Endothelial cell of umbilical vein (primary cell): ENCODE measurements at regions not wholly inside any gene's neighbourhood (a gene's known extent, or its start where the extent isn't known, plus 50 kb on each side); places are given as distances from the start of the nearest gene placed in this dataset.

ENCODE experiments used
- BruUV-seq: library from RNA; stranded (reverse); fragments of 400-500 nt; replicated peaks from 2 replicates; lab custom pipeline; 2021; lab: Mats Ljungman, UMichigan
- CTCF ChIA-PET: fragments of 300-600, 350-600 bp; sonication (Branson Sonifier 250); formaldehyde crosslinking; loops from one replicate; lab custom pipeline; 2021; ENCODE audit warnings: antibody characterized with exemption, inconsistent platforms; lab: Charles Lee
- POLR2A ChIA-PET: fragments of 300-600, 350-600 bp; sonication (Branson Sonifier 250); formaldehyde crosslinking; loops from one replicate; lab custom pipeline; 2021; ENCODE audit warnings: antibody characterized with exemption, inconsistent platforms; lab: Charles Lee
- DNase-seq: peaks from one replicate; pipeline ENCODE4 v3.0.0-alpha.2; 2011; ENCODE audit warnings: low read depth, low spot score
- FAIRE-seq: peaks from 2 replicates; lab custom pipeline; 2011; peaks lifted over from hg19 to GRCh38; lab: Jason Lieb, UNC
- H2AFZ ChIP-seq: 2 replicates; pipeline ENCODE4 v1.6.0; 2012; ENCODE audit warnings: low read depth, low read length, control low read depth, inconsistent platforms
- H3K27ac ChIP-seq: 2 replicates; pipeline ENCODE4 v1.5.1; 2011; ENCODE audit warnings: low read depth, mild to moderate bottlenecking, control low read depth, low read length, moderate library complexity; ENCODE audit not compliant: insufficient read depth
- H3K27me3 ChIP-seq, 2 experiments: 2 replicates each; pipeline versions ENCODE4 v1.6.0 to v1.6.1; 2011; ENCODE audit warnings: low read length in 2 of 2, mixed read lengths in 1 of 2; ENCODE audit not compliant: control insufficient read depth in 2 of 2, insufficient read depth in 2 of 2
- H3K36me3 ChIP-seq, 2 experiments: 2 replicates in 1 of 2; 3 replicates in 1 of 2; pipeline ENCODE4 v1.5.1; 2011; ENCODE audit warnings: low read length in 2 of 2, mild to moderate bottlenecking in 1 of 2, moderate library complexity in 1 of 2; ENCODE audit not compliant: control insufficient read depth in 2 of 2, insufficient read depth in 2 of 2; ENCODE audit errors: extremely low read depth in 1 of 2
- H3K4me1 ChIP-seq: 3 replicates; pipeline ENCODE4 v1.5.1; 2011; ENCODE audit warnings: mild to moderate bottlenecking, low read length; ENCODE audit not compliant: control insufficient read depth, insufficient read depth; ENCODE audit errors: extremely low read depth
- H3K4me2 ChIP-seq: 2 replicates; pipeline ENCODE4 v1.6.1; 2011; ENCODE audit warnings: low read length, control low read depth, mixed read lengths; ENCODE audit not compliant: insufficient read depth
- H3K4me3 ChIP-seq, 3 experiments: fragments of 200-600 bp in 1 of 3; sonication (generic), shearing (Covaris generic) in 1 of 3; replicated peaks in 1 of 3; 2 replicates each; pipeline ENCODE4 v1.5.1; 2011 to 2016; ENCODE audit warnings: control low read depth in 3 of 3, low read length in 3 of 3, mild to moderate bottlenecking in 2 of 3, inconsistent platforms in 1 of 3, low read depth in 1 of 3, moderate library complexity in 1 of 3; ENCODE audit not compliant: insufficient read depth in 1 of 3
- H3K79me2 ChIP-seq: 2 replicates; pipeline ENCODE4 v1.6.0; 2012; ENCODE audit warnings: low read length, inconsistent platforms; ENCODE audit not compliant: control insufficient read depth, insufficient read depth
- H3K9ac ChIP-seq: replicated peaks from 2 replicates; pipeline ENCODE3; 2011; ENCODE audit warnings: low read length, control low read depth; ENCODE audit not compliant: insufficient read depth; ENCODE audit errors: extremely low read depth
- H3K9me1 ChIP-seq: replicated peaks from 3 replicates; pipeline ENCODE4 v1.6.0; 2011; ENCODE audit warnings: mild to moderate bottlenecking, low read length; ENCODE audit not compliant: control insufficient read depth, insufficient read depth; ENCODE audit errors: extremely low read depth
- H3K9me3 ChIP-seq: replicated peaks from 2 replicates; pipeline ENCODE4 v1.5.1; 2012; ENCODE audit warnings: low read length, inconsistent platforms; ENCODE audit not compliant: control insufficient read depth, insufficient read depth
- H4K20me1 ChIP-seq: replicated peaks from 2 replicates; pipeline ENCODE3; 2011; ENCODE audit warnings: mild to moderate bottlenecking, low read length; ENCODE audit not compliant: control insufficient read depth, insufficient read depth; ENCODE audit errors: extremely low read depth
- EZH2 ChIP-seq: IDR thresholded peaks from 2 replicates; pipeline ENCODE4 v1.6.1; 2012; ENCODE audit warnings: borderline replicate concordance, low read depth, mild to moderate bottlenecking, moderate library complexity, low read length, inconsistent platforms; ENCODE audit not compliant: severe bottlenecking
- FOS ChIP-seq: IDR thresholded peaks from 2 replicates; pipeline ENCODE4 v1.6.1; 2011; ENCODE audit warnings: mild to moderate bottlenecking, low read length, moderate library complexity, borderline replicate concordance; ENCODE audit not compliant: insufficient read depth
- GATA2 ChIP-seq: IDR thresholded peaks from 2 replicates; pipeline ENCODE4 v1.7.0; 2011; ENCODE audit warnings: low read depth, mild to moderate bottlenecking, moderate library complexity, mixed read lengths, low read length; ENCODE audit not compliant: insufficient read length, insufficient read depth
- JUN ChIP-seq: IDR thresholded peaks from 2 replicates; pipeline ENCODE4 v1.6.1; 2011; ENCODE audit warnings: borderline replicate concordance, low read depth; ENCODE audit not compliant: insufficient read length, insufficient read depth
- MYC ChIP-seq: IDR thresholded peaks from one replicate; pipeline ENCODE4 v1.6.1; 2011; ENCODE audit warnings: mild to moderate bottlenecking, low read depth, low read length
- POLR2A ChIP-seq: IDR thresholded peaks from 2 replicates; pipeline ENCODE4 v1.6.1; 2012; ENCODE audit warnings: low read depth, mild to moderate bottlenecking, control low read depth, low read length
- POLR2AphosphoS5 ChIP-seq: IDR thresholded peaks from 2 replicates; pipeline ENCODE4 v1.6.1; 2012; ENCODE audit warnings: low read depth, mild to moderate bottlenecking, control low read depth, low read length, moderate library complexity; ENCODE audit not compliant: insufficient read depth
- dilution Hi-C: fragments of 300-500 bp; cut with MboI; formaldehyde crosslinking; loops from one replicate; pipeline ENCODE4 v1.15.0; 2019; ENCODE audit warnings: low sequenced_read_pairs; ENCODE audit not compliant: extremely low pct_ligation_motif_present
- intact Hi-C: fragments of 100-400 bp; cut with micrococcal nuclease; formaldehyde crosslinking; loops from one replicate; pipeline ENCODE4 v1.10.0; 2022
- TF ChIP-seq, protein P1 (sequence below): IDR thresholded peaks from 2 replicates; pipeline ENCODE4 v1.6.1; 2011; ENCODE audit not compliant: insufficient read depth, insufficient read length
- TF ChIP-seq, protein P2 (sequence below), 2 donors: IDR thresholded peaks; 1 replicate in 1 of 2; 2 replicates in 1 of 2; pipeline ENCODE4 v1.5.1; 2011; ENCODE audit warnings: low read length in 2 of 2, mild to moderate bottlenecking in 2 of 2, moderate library complexity in 2 of 2, control low read depth in 1 of 2, inconsistent platforms in 1 of 2, low read depth in 1 of 2; ENCODE audit not compliant: insufficient read depth in 1 of 2; ENCODE audit errors: extremely low read depth in 1 of 2

DNA sequence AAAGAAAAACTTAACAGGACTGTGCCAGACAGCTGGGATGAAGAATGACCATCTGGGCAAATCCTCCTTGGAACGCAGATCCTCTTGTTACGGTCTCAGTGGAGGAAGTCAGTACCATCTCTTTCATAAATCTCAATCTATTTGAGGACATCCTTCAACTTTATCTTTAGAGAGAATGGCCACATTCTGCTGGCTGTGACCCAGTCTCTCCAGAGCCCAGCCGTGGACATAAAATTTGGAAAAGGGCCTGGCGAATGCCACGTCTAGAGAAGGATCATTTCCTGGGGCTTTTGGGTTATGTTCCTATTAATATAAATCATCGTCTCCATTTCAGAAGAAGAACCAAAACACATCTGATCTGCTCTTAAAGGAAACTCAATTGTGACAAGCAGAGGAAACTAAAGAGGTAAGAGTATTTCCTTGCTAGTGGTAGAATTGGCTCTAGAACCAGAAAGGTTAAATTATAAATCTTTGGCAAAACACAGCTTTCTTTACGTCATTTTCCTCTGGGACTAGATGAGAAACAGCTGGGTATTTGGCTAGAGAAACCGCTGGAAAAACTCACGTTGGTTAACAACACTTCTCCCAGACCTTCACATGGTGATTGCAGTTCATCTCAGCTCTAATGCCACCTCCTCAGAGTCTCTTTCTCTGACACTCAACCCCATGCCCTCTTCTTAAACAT lies 164.7 kb downstream of the CHIC2 start:
- Histone ChIP-seq H3K4me3 (no peak overlapping the region), H3K79me2 (no peaks in the 10 kb centered on the region), H3K27me3 (peaks cover 19% of the 10 kb centered on the region in 2 experiments), H3K4me2 (no peak overlapping the region), H3K9ac (no peak overlapping the region), H3K9me3 (no peaks in the 10 kb centered on the region), H3K27ac (no peak overlapping the region), H3K36me3 (no peaks in the 10 kb centered on the region), H3K9me1 (no peaks in the 10 kb centered on the region), H4K20me1 (no peaks in the 10 kb centered on the region), H2AFZ (no peak overlapping the region), H3K4me1 (no peaks in the 10 kb centered on the region)
- intact Hi-C loops (no loop called here), dilution Hi-C loops (no loop called here)
- FAIRE-seq = peak; percentile 12
- peak; percentile 43 for DNase-seq
- ChIA-PET CTCF (interaction anchor here (0.7 kb wide), 1 partner anchor 883 kb away, joined by 3 read pairs; no protein-coding TSS in a partner anchor), POLR2A (no interaction called here)
- no TSS peak for BruUV-seq
- TF ChIP-seq FOS = no peak
- TF ChIP-seq GATA2 = no peak
- TF ChIP-seq POLR2A = no peak
- TF ChIP-seq, protein P1, sequence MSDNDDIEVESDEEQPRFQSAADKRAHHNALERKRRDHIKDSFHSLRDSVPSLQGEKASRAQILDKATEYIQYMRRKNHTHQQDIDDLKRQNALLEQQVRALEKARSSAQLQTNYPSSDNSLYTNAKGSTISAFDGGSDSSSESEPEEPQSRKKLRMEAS = no peak
- TF ChIP-seq POLR2AphosphoS5 = no peak
- TF ChIP-seq EZH2 = no peak
- no peak for TF ChIP-seq JUN
- TF ChIP-seq, protein P2, sequence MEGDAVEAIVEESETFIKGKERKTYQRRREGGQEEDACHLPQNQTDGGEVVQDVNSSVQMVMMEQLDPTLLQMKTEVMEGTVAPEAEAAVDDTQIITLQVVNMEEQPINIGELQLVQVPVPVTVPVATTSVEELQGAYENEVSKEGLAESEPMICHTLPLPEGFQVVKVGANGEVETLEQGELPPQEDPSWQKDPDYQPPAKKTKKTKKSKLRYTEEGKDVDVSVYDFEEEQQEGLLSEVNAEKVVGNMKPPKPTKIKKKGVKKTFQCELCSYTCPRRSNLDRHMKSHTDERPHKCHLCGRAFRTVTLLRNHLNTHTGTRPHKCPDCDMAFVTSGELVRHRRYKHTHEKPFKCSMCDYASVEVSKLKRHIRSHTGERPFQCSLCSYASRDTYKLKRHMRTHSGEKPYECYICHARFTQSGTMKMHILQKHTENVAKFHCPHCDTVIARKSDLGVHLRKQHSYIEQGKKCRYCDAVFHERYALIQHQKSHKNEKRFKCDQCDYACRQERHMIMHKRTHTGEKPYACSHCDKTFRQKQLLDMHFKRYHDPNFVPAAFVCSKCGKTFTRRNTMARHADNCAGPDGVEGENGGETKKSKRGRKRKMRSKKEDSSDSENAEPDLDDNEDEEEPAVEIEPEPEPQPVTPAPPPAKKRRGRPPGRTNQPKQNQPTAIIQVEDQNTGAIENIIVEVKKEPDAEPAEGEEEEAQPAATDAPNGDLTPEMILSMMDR (IDR thresholded peaks at IDR 0.05; ENCODE audit: extremely low read depth in 1 of 2, insufficient read depth in 1 of 2, low read depth in 1 of 2, low read length in 2 of 2) = no peak
- no peak for TF ChIP-seq MYC
